LNCaP clone FGC (cell line): ENCODE measurements at regions not wholly inside any gene's neighbourhood (a gene's known extent, or its start where the extent isn't known, plus 50 kb on each side); places are given as distances from the start of the nearest gene placed in this dataset.

Experiments
- DNase-seq: peaks from one replicate; pipeline ENCODE4 v3.0.0-alpha.2; 2011; ENCODE audit warnings: low read depth
- H3K4me3 ChIP-seq: 2 replicates; pipeline ENCODE4 v1.5.1; 2011; ENCODE audit warnings: mild to moderate bottlenecking, low read depth, low read length, control low read depth
- CTCF ChIP-seq: IDR thresholded peaks from 2 replicates; pipeline ENCODE4 v1.5.1; 2012; ENCODE audit warnings: mild to moderate bottlenecking; ENCODE audit not compliant: control insufficient read depth, insufficient read depth; ENCODE audit errors: extremely low read depth

- no peak for DNase-seq
- TF ChIP-seq CTCF, result no peak
- H3K4me3 ChIP-seq, result no peak overlapping the region
These were observed 104.6 kb downstream of the AMY1C start for GRCh38 chr1:103854279-103854678.

- DNase-seq, result no peak
- TF ChIP-seq CTCF, result no peak
- no peak overlapping the region for H3K4me3 ChIP-seq
These were observed 110.0 kb downstream of the AMY1C start for GRCh38 chr1:103859721-103860120.

- H3K4me3 ChIP-seq, result no peak overlapping the region
- no peak for DNase-seq
- no peak for TF ChIP-seq CTCF
These were observed 149.1 kb downstream of the AMY1C start for GRCh38 chr1:103898576-103899345.

- no peak for TF ChIP-seq CTCF
- no peak overlapping the region for H3K4me3 ChIP-seq
- no peak for DNase-seq
These were observed 150.3 kb downstream of the AMY1C start for GRCh38 chr1:103900005-103900404.

GRCh38 chr1:103901072-103901471 lies 151.4 kb downstream of the AMY1C start:
- no peak for TF ChIP-seq CTCF
- no peak overlapping the region for H3K4me3 ChIP-seq
- no peak for DNase-seq

- no peak overlapping the region for H3K4me3 ChIP-seq
- TF ChIP-seq CTCF, result no peak
- no peak for DNase-seq
These were observed 155.7 kb downstream of the AMY1C start for GRCh38 chr1:103905363-103905762.

- H3K4me3 ChIP-seq, result no peak overlapping the region
- no peak for TF ChIP-seq CTCF
- DNase-seq, result no peak
These were observed 161.8 kb downstream of the AMY1C start for GRCh38 chr1:103911450-103911849.
